NCI-H526 (cell line): ENCODE measurements at regions not wholly inside any gene's neighbourhood (a gene's known extent, or its start where the extent isn't known, plus 50 kb on each side); places are given as distances from the start of the nearest gene placed in this dataset.

Experiments used
- DNase-seq, 2 experiments: peaks; one replicate each; lab custom pipeline; 2025; lab: John Stamatoyannopoulos, UW

DNA sequence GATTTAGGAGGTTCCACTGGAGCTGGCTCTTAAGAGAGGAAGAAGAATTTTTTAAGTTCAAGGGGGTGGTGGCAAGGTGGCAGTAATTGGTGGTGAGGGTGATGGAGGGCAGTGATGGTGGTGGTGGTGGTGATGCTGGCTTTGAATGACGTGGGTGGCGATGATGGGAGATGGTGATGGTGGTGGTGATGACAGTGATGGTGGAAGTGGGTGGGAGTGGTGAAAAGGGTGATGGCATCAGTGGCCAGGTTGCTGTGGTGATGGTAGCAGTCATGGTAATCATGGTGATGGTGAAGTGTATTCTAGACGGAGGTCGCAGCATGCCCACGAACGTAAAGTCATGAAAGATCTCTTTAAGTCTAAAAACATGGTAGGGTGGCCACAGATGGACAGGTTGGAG, 197.3 kb downstream of the PTEN start:
- no peak for DNase-seq

DNA sequence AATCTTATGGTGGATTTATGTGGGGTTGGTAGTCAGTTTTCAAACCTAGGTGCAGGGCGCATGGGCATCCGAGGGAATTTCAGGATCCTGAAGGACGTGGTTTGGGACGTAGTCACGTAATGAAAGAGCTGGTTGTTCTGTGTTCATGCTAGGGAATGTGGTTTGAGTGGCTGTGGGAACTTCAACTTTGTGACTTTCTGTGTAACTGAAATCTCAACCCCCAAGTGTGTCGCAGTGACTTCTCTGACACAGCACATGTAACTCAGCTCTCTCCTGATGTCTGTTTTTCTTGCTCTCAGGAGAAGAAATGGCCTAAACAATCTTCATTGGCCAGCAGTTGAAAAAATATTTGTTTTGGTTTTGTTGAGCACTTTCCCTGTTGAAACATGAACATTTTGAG, 199.0 kb downstream of the PTEN start:
- no peak for DNase-seq

- no peak for DNase-seq
Measured at GRCh38 chr10:88062798-88063472, 199.5 kb downstream of the PTEN start.

- no peak for DNase-seq
Measured at GRCh38 chr10:88063861-88064557, 200.6 kb downstream of the PTEN start.

GRCh38 chr10:88064608-88065382, 201.4 kb downstream of the PTEN start:
- no peak for DNase-seq

DNA sequence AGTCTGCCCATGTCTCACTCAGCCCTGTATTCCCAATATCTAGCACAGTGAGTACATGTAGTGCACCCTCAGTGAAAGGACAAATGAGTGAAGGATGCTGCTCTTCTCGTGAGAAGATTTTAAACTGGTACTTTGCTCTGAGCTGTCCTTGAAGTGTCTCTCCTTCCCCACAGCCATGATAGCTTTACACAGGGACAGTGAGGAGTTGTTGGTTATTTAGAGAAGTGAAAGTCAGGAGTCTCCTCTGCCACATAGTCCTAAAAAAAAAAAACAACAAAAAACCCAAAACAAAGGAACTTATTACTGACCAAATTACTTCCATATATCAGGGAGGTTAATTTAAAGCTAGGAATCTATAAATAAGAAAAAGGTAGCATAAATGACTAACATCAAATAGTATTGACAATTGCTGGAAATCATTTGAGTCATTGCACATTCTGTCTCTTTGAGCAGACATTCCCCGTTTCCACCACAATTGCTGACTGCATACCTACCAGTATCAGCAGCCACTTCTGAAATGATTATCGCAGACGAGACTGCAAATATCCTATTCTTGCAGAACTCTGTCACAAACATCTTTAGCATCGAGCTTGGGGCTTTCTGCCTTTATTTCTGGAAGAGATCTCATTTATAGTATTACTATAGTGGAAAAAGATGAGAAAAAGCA, 202.1 kb downstream of the PTEN start:
- DNase-seq: no peak

DNA sequence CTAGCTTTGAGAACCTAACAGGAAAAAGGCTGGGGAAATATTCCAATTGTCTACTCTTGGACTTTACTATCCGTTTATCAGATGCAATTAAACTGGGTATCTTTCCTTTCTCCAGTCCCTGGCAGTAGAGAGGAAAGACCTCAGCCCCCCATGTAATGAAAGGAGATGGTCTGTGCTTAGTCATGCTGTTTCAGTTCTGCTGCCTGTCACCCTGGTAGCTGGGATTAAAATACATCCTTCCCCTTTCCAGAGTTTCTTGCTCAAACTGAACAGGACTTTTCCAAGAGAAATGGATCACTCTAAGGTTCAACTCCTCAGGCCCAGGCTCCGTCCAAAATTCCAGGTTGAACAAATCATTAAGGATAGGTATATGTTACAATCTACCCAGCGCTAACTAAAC, 202.9 kb downstream of the PTEN start:
- no peak for DNase-seq

DNA sequence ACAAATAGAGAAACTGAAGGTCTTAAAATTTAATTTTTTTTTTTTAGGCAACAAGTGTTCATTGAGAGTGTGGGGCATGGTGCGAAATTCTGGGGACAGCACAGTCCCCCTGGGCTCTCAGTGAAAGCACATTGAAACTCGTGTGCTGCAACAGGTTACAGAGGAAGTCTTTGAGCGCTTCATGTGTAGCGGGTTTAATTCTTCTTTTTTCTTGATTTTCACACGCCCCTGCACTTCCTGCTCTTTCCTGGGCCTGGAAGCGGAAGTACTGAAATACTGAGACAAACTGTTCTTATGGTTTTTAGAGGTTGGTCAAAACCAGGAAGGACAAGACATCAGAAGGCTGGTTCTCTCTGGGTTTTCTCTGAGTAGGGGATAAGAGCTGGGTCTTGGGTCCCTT, 203.5 kb downstream of the PTEN start:
- DNase-seq: no peak

DNA sequence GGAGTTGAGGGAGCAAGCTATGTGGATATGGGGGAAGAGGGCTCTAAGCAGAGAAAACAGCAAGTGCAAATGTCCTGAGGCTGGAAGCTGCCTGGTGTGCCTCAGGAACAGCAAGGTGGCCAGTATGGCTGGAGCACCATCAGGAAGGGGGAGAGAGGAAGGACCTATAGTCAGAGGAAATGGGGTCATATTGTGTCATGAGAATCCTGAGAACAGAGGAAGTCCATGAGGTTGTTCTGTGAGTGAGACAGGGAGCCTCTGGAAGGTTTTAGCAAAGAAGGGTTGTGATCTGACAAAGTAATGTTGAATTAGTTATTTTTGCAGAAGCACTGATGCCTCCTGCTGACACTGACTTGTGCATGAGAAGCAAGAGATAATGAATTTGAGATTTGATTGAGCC, 204.3 kb downstream of the PTEN start:
- no peak for DNase-seq

DNA sequence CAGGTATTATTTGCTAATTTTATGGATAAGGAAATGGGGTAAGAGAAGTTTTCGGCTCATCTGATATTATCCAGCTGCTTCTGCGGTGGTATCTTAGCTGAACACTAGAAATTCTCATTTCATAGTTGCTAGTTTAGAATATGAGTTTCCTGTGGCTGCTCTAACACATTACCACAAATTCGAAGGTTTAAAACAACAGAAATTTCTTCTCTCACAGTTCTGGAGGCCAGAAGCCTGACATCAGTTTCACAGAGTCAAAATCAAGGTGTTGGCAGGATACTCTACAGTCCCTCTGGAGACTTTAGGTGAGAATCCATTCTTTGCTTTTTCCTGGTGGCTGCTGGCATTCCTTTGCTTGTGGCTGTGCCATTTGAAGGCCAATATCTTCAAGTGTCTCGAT, 205.9 kb downstream of the PTEN start:
- DNase-seq: no peak

GRCh38 chr10:88070080-88070880, 206.9 kb downstream of the PTEN start:
- no peak for DNase-seq

GRCh38 chr10:88071879-88072278, 208.5 kb downstream of the PTEN start:
- no peak for DNase-seq

GRCh38 chr10:88073682-88074081, 210.3 kb downstream of the PTEN start:
- no peak for DNase-seq

DNA sequence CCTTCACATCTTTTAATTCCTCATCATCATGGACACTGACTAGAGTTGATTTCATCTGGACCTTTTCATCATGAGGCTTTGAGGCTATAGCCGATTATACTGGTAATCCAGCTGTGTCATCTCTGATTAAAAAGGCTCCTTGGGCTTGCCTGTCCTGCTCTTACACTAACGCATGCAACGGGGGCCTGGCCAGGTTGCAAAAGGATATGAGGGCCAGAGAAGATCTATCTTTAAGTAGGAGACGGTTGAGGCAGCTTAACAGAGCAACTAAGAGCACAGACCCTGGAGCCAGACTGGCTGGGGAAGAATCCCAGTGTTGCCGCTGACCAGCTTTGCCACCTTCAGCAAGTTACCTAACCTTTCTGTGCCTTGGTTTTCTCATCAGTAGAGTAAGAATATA, 211.5 kb downstream of the PTEN start:
- no peak for DNase-seq

DNA sequence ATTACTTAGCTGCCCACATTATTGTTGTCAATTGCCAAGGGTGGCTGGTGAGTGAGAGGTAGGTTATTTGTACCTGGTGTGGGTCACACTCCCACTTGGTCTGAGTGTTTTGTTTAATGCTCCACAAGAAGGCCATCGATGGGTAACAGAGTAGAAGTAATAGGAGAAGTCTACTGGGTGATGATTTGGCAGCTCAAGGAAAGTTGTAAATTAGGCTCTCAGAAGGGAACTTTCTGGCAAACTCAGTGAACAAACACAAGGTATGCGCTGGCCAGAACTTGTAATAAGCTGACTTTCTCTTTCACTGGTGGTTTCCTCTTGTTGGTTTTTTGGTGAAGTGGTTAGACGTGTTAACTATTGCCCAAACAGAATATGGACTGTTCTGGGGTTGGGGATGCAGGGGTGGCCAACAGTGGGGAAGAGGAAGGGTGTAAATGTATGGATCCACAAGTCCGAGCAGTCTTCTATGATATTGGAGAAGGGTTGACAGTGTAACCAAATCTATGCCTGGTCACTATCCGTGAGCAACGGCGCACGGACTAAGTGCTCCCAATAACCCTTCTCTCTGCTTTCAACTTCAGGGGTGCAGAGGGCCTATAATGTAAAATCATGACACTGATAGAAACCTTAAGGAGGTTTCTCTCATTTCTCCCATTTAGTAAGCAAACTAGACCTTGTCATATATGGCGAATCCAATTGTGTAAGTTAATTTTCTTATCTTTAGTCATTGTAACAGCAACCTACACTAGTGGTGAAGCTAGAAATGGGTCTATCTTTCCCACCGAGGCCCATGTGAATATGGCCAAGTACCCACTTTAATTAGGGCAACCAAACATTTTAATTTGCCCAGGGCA, 212.8 kb downstream of the PTEN start:
- no peak for DNase-seq

GRCh38 chr10:88077977-88078376, 214.6 kb downstream of the PTEN start:
- DNase-seq: no peak

DNA sequence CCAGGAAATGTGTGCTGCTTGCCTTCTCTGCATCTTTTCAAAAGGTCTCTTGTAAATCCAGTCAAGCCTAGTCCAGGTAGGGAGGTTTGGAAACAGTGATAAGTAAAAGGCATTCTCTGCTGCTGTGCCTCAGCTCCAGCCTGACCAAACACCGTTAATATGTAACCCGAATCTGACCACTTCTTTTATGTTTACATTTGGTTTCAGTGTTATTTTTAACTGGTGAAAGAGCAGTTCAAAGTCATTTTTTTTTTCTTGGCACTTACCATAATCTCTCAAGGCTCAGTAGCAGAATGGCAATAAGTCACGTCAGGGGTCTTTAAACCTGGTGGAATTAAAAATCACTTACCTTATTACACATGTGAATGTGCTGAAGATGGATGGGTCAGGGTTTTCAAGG, 216.8 kb downstream of the PTEN start:
- DNase-seq: peak in 1 of 2 experiments; percentile 10

DNA sequence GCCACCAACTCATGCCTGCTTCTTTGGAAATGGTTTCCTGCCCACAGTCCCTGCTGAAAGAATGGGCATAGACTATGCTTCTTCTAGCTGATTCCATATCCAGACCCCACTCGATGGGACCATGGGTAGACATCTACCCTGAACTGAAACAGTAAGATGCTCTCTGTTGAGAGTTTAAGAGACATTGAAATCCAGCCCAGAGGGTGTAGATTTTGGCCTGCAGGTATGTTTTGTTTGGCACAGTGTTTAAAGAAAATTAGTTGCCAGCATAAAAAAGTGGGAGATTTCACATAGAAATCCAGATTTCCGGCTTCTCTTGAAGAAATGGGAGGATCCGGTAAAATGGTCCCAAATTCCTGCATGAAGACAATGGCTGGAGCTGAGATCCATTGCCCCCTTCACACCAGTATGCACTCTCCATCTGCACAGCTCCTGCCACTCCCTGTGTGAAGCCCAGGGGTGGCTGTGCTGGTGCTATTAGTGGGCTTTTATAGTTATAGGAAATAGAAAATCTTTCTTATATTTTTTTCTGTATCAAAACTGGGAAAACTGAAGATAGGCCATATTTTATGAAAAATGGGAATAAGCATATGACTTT, 218.1 kb downstream of the PTEN start:
- no peak for DNase-seq

DNA sequence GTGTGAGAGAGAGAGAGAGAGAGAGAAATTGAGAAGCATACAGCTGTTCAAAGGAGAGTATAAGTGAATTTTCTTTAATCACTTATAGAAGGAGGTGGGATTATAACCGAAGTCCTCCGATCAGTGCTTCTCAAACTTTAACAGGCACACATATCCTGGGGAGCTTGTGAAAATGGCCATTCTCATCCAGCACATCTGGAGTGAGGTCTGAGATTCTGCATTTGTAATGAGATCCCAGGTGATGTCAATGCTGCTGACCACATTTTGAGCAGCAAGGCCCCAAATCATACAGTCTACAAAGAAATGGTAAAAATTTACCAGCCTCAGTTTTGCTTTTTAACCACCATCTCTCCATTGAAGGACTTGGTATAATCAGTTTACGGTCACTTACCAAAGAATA, 219.0 kb downstream of the PTEN start:
- DNase-seq: no peak
